ENCODE measurements at regions not wholly inside any gene's neighbourhood (a gene's known extent, or its start where the extent isn't known, plus 50 kb on each side); places are given as distances from the start of the nearest gene placed in this dataset.

DNA sequence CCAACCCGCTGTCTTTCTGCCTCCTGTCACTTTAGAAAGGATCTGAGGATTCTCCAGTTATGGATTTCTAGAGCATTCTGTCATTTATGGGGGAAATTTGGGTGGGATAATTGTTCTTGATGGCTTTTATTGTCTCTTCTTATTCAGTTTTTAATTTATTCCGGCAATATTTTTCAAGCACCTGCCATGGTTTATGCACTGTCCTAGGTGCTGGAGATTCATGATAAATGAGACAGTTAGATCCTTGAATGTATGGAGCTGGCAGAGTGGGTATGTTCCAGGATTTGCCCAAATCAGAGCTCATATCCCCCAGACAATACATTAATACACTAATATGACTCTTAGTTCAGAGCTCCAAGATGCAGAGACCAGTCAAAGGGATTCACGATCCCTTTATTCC lies 146.8 kb upstream of the PRKCQ start:
- TF ChIP-seq, protein P1, sequence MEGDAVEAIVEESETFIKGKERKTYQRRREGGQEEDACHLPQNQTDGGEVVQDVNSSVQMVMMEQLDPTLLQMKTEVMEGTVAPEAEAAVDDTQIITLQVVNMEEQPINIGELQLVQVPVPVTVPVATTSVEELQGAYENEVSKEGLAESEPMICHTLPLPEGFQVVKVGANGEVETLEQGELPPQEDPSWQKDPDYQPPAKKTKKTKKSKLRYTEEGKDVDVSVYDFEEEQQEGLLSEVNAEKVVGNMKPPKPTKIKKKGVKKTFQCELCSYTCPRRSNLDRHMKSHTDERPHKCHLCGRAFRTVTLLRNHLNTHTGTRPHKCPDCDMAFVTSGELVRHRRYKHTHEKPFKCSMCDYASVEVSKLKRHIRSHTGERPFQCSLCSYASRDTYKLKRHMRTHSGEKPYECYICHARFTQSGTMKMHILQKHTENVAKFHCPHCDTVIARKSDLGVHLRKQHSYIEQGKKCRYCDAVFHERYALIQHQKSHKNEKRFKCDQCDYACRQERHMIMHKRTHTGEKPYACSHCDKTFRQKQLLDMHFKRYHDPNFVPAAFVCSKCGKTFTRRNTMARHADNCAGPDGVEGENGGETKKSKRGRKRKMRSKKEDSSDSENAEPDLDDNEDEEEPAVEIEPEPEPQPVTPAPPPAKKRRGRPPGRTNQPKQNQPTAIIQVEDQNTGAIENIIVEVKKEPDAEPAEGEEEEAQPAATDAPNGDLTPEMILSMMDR (tag by site-specific recombination; IDR thresholded peaks at IDR 0.05), result no peak
- TF ChIP-seq ZNF629 (tag by site-specific recombination; IDR thresholded peaks at IDR 0.05) (no peak), SP3 (tag by site-specific recombination; IDR thresholded peaks at IDR 0.05) (no peak), ZNF548 (tag by site-specific recombination; IDR thresholded peaks at IDR 0.05) (no peak), ZNF514 (tag by site-specific recombination; IDR thresholded peaks at IDR 0.05) (no peak), ZNF76 (tag by site-specific recombination; IDR thresholded peaks at IDR 0.05; ENCODE audit: borderline replicate concordance, low read depth) (no peak), BCL11A (tag by site-specific recombination; IDR thresholded peaks at IDR 0.05; ENCODE audit: low read depth) (no peak), ZNF335 (tag by site-specific recombination; conservative IDR thresholded peaks at IDR 0.05) (no peak), ZNF416 (tag by site-specific recombination; IDR thresholded peaks at IDR 0.05) (no peak), HOXC10 (CRISPR knock-in tag; IDR thresholded peaks at IDR 0.05) (no peak)
- TF ChIP-seq, protein P2, sequence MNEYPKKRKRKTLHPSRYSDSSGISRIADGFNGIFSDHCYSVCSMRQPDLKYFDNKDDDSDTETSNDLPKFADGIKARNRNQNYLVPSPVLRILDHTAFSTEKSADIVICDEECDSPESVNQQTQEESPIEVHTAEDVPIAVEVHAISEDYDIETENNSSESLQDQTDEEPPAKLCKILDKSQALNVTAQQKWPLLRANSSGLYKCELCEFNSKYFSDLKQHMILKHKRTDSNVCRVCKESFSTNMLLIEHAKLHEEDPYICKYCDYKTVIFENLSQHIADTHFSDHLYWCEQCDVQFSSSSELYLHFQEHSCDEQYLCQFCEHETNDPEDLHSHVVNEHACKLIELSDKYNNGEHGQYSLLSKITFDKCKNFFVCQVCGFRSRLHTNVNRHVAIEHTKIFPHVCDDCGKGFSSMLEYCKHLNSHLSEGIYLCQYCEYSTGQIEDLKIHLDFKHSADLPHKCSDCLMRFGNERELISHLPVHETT (tag by site-specific recombination; IDR thresholded peaks at IDR 0.05), result no peak

Data from HEK293 (cell line).